HCT116 (cell line): ENCODE measurements at regions not wholly inside any gene's neighbourhood (a gene's known extent, or its start where the extent isn't known, plus 50 kb on each side); places are given as distances from the start of the nearest gene placed in this dataset.

ENCODE experiments used
- CEBPB ChIP-seq: IDR thresholded peaks from 2 replicates; pipeline ENCODE4 v1.6.1; 2012; ENCODE audit warnings: low read depth
- CTCF ChIP-seq, 3 experiments: fragments of 200-600 bp in 1 of 3; sonication (generic) in 1 of 3; IDR thresholded peaks in 2 of 3; conservative IDR thresholded peaks in 1 of 3; 2 replicates each; pipeline ENCODE4 v1.5.1; 2012 to 2017; ENCODE audit warnings: low read depth in 2 of 3, low read length in 2 of 3, antibody characterized with exemption in 1 of 3, borderline replicate concordance in 1 of 3, control low read depth in 1 of 3, mild to moderate bottlenecking in 1 of 3, mixed read lengths in 1 of 3, mixed run types in 1 of 3, moderate library complexity in 1 of 3; ENCODE audit not compliant: insufficient read depth in 1 of 3
- EGR1 ChIP-seq: IDR thresholded peaks from 2 replicates; pipeline ENCODE4 v1.6.1; 2012; ENCODE audit warnings: low read depth
- ELF1 ChIP-seq: IDR thresholded peaks from 2 replicates; pipeline ENCODE4 v1.6.1; 2012; ENCODE audit warnings: low read depth, borderline replicate concordance
- EZH2 ChIP-seq: fragments of 200-600 bp; sonication (generic); IDR thresholded peaks from 2 replicates; pipeline ENCODE4 v1.6.1; 2017; ENCODE audit warnings: antibody characterized with exemption, mixed run types
- EZH2phosphoT487 ChIP-seq: fragments of 200-600 bp; IDR thresholded peaks from 2 replicates; pipeline ENCODE4 v1.6.1; 2018; ENCODE audit warnings: antibody characterized with exemption, borderline replicate concordance
- JUND ChIP-seq: IDR thresholded peaks from 2 replicates; pipeline ENCODE4 v1.6.1; 2012
- MAX ChIP-seq: IDR thresholded peaks from 2 replicates; pipeline ENCODE4 v1.6.1; 2012
- POLR2A ChIP-seq: IDR thresholded peaks from 2 replicates; pipeline ENCODE4 v1.7.0; 2011; ENCODE audit warnings: borderline replicate concordance; ENCODE audit not compliant: insufficient read depth, insufficient read length; ENCODE audit errors: extremely low read depth
- POLR2AphosphoS5 ChIP-seq: IDR thresholded peaks from 2 replicates; pipeline ENCODE4 v1.6.1; 2011; ENCODE audit warnings: mild to moderate bottlenecking, low read depth, low read length, moderate library complexity
- RAD21 ChIP-seq: IDR thresholded peaks from 2 replicates; pipeline ENCODE4 v1.6.1; 2012; ENCODE audit warnings: low read depth, mild to moderate bottlenecking
- TF ChIP-seq, protein P1 (sequence below): IDR thresholded peaks from 2 replicates; pipeline ENCODE4 v1.6.1; 2012; ENCODE audit warnings: low read depth

DNA sequence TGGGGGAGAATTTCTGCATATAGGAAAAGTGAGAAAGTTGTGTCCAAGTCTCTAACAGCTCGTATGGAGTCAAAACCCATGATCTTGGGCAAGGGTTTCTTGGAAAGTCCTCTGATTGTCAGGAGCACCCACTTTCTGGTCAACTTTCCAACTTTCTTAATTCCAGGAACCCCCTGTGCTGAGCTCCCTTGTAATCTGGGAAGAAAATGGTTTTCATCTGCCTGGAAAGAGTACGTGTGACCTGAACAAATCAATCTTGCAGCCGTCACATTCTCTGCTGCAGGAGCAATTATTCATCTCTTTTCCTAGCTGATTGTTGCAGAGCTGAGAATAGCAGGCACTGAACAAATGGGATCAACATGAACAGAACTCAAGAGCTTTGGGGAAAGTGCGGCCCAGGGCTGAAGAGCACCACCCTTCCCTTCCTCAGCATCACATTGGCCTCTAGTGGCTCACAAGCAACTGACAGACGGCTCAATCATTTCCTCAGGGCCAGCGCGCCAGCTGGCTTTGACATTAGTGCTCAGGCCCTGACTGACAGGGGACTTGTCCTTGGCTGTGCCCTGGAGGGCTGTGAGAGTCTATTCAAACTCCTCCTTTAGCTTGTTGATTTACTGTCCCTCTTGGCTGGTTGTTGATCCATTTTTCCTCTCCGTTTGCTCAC, 295.2 kb downstream of the HLX start:
- TF ChIP-seq EGR1 (no peak), POLR2A (no peak), CTCF (IDR thresholded peaks at IDR 0.05 in 2 of 3, conservative IDR thresholded peaks at IDR 0.05 in 1 of 3; ENCODE audit: borderline replicate concordance in 1 of 3, insufficient read depth in 1 of 3, low read depth in 2 of 3, low read length in 2 of 3) (no peak), ELF1 (no peak), JUND (no peak), EZH2 (no peak), RAD21 (no peak), CEBPB (no peak), POLR2AphosphoS5 (no peak), EZH2phosphoT487 (no peak), MAX (no peak)
- TF ChIP-seq, protein P1, sequence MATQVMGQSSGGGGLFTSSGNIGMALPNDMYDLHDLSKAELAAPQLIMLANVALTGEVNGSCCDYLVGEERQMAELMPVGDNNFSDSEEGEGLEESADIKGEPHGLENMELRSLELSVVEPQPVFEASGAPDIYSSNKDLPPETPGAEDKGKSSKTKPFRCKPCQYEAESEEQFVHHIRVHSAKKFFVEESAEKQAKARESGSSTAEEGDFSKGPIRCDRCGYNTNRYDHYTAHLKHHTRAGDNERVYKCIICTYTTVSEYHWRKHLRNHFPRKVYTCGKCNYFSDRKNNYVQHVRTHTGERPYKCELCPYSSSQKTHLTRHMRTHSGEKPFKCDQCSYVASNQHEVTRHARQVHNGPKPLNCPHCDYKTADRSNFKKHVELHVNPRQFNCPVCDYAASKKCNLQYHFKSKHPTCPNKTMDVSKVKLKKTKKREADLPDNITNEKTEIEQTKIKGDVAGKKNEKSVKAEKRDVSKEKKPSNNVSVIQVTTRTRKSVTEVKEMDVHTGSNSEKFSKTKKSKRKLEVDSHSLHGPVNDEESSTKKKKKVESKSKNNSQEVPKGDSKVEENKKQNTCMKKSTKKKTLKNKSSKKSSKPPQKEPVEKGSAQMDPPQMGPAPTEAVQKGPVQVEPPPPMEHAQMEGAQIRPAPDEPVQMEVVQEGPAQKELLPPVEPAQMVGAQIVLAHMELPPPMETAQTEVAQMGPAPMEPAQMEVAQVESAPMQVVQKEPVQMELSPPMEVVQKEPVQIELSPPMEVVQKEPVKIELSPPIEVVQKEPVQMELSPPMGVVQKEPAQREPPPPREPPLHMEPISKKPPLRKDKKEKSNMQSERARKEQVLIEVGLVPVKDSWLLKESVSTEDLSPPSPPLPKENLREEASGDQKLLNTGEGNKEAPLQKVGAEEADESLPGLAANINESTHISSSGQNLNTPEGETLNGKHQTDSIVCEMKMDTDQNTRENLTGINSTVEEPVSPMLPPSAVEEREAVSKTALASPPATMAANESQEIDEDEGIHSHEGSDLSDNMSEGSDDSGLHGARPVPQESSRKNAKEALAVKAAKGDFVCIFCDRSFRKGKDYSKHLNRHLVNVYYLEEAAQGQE: no peak
